ENCODE measurements at regions not wholly inside any gene's neighbourhood (a gene's known extent, or its start where the extent isn't known, plus 50 kb on each side); places are given as distances from the start of the nearest gene placed in this dataset.

GRCh38 chr9:1261879-1262766 lies 212.0 kb downstream of the DMRT2 start:
- no peak for TF ChIP-seq CTCF (IDR thresholded peaks at IDR 0.05)
- no peak for TF ChIP-seq POLR2A (IDR thresholded peaks at IDR 0.05)

Data from testis (tissue), 2 donors.